CD4-positive, alpha-beta T cell treated with Interleukin-6 for 4 hours (primary cell): ENCODE measurements at regions not wholly inside any gene's neighbourhood (a gene's known extent, or its start where the extent isn't known, plus 50 kb on each side); places are given as distances from the start of the nearest gene placed in this dataset.
A peak's percentile ranks its signal among the peaks of the same experiment; 100 is the strongest.
"Not testable (repeated sequence)": the region's sequence is repeated elsewhere in the genome, so short reads cannot be mapped to it uniquely, and the experiment has no call there.

Experiments
- DNase-seq: peaks from one replicate; pipeline ENCODE4 v3.0.0-alpha.2; 2020; ENCODE audit warnings: mixed read lengths

- DNase-seq: no peak
Measured at GRCh38 chr10:130263289-130263688, 127.1 kb downstream of the GLRX3 start.

- DNase-seq: no peak
Measured at GRCh38 chr10:130265542-130265941, 129.4 kb downstream of the GLRX3 start.

- no peak for DNase-seq
Measured at GRCh38 chr10:130282492-130283218, 146.5 kb downstream of the GLRX3 start.

- no peak for DNase-seq
Measured at GRCh38 chr10:130283219-130283545, 147.0 kb downstream of the GLRX3 start.

- DNase-seq: not testable (repeated sequence)
Measured at GRCh38 chr10:130295761-130296160, 159.6 kb downstream of the GLRX3 start.

- no peak for DNase-seq
Measured at GRCh38 chr10:130300608-130301020, 164.4 kb downstream of the GLRX3 start.

GRCh38 chr10:130301021-130301892 lies 165.1 kb downstream of the GLRX3 start:
- peak; percentile 32 for DNase-seq

- DNase-seq: no peak
Measured at GRCh38 chr10:130326954-130327353, 190.8 kb downstream of the GLRX3 start.

GRCh38 chr10:130329792-130330191 lies 193.6 kb downstream of the GLRX3 start:
- DNase-seq: no peak

GRCh38 chr10:130333185-130333584 lies 197.0 kb downstream of the GLRX3 start:
- no peak for DNase-seq

- no peak for DNase-seq
Measured at GRCh38 chr10:130335336-130335735, 199.1 kb downstream of the GLRX3 start.

- DNase-seq: no peak
Measured at GRCh38 chr10:130336617-130337304, 200.6 kb downstream of the GLRX3 start.

- no peak for DNase-seq
Measured at GRCh38 chr10:130337305-130337640, 201.1 kb downstream of the GLRX3 start.

- no peak for DNase-seq
Measured at GRCh38 chr10:130337696-130338635, 201.8 kb downstream of the GLRX3 start.

- DNase-seq: no peak
Measured at GRCh38 chr10:130338636-130339024, 202.4 kb downstream of the GLRX3 start.

- DNase-seq: no peak
Measured at GRCh38 chr10:130339091-130339490, 202.9 kb downstream of the GLRX3 start.

- DNase-seq: no peak
Measured at GRCh38 chr10:130339911-130340310, 203.7 kb downstream of the GLRX3 start.

- no peak for DNase-seq
Measured at GRCh38 chr10:130340816-130341215, 204.6 kb downstream of the GLRX3 start.

GRCh38 chr10:130341356-130341755 lies 205.2 kb downstream of the GLRX3 start:
- DNase-seq: no peak

- no peak for DNase-seq
Measured at GRCh38 chr10:130345728-130346127, 209.5 kb downstream of the GLRX3 start.

- no peak for DNase-seq
Measured at GRCh38 chr10:130350996-130351395, 214.8 kb downstream of the GLRX3 start.

GRCh38 chr10:130351466-130352290 lies 215.5 kb downstream of the GLRX3 start:
- DNase-seq: no peak
